Effector memory CD8-positive, alpha-beta T cell (primary cell): ENCODE measurements at regions not wholly inside any gene's neighbourhood (a gene's known extent, or its start where the extent isn't known, plus 50 kb on each side); places are given as distances from the start of the nearest gene placed in this dataset.
A peak's percentile ranks its signal among the peaks of the same experiment; 100 is the strongest.

Source experiments
- ATAC-seq: fragments of 150-1000 bp; cut with Tn5 transposase; replicated peaks from 2 replicates; pipeline ENCODE4 v1.10.0; 2021; ENCODE audit warnings: mild to moderate bottlenecking, moderate library complexity
- DNase-seq, 3 experiments: peaks; one replicate each; pipeline ENCODE4 v3.0.0; 2021
- H3K27ac Mint-ChIP-seq, 2 donors: one replicate each; pipeline ENCODE4 v1.8.0; 2022; ENCODE audit warnings: mild to moderate bottlenecking in 2 of 2, mixed read lengths in 2 of 2, moderate library complexity in 2 of 2
- H3K27me3 Mint-ChIP-seq, 2 donors: one replicate each; pipeline ENCODE4 v1.8.0; 2022; ENCODE audit warnings: mixed read lengths in 2 of 2
- H3K36me3 Mint-ChIP-seq: one replicate; pipeline ENCODE4 v1.8.0; 2022; ENCODE audit warnings: mild to moderate bottlenecking, moderate library complexity, mixed read lengths; ENCODE audit not compliant: insufficient read depth
- H3K4me1 Mint-ChIP-seq, 2 donors: one replicate each; pipeline ENCODE4 v1.8.0; 2022; ENCODE audit warnings: low read depth in 2 of 2, mixed read lengths in 2 of 2
- H3K4me3 Mint-ChIP-seq, 2 donors: one replicate each; pipeline ENCODE4 v1.8.0; 2022; ENCODE audit warnings: mild to moderate bottlenecking in 2 of 2, mixed read lengths in 2 of 2, moderate library complexity in 2 of 2
- H3K9me3 Mint-ChIP-seq, 2 donors: one replicate each; pipeline ENCODE4 v1.8.0; 2022; ENCODE audit warnings: mixed read lengths in 2 of 2

- H3K9me3 Mint-ChIP-seq: no peaks in the 10 kb centered on the region
- no peak overlapping the region for H3K4me3 Mint-ChIP-seq
- peaks cover 4 to 14% of the 10 kb centered on the region in 2 donors for H3K4me1 Mint-ChIP-seq
- DNase-seq (no peak), ATAC-seq (no peak)
- no peaks in the 10 kb centered on the region for H3K36me3 Mint-ChIP-seq
- H3K27ac Mint-ChIP-seq: no peak overlapping the region
- peaks cover 18 to 19% of the 10 kb centered on the region in 2 donors for H3K27me3 Mint-ChIP-seq
Observed at GRCh38 chr2:239750045-239750835, 274.9 kb downstream of the NDUFA10 start.

DNA sequence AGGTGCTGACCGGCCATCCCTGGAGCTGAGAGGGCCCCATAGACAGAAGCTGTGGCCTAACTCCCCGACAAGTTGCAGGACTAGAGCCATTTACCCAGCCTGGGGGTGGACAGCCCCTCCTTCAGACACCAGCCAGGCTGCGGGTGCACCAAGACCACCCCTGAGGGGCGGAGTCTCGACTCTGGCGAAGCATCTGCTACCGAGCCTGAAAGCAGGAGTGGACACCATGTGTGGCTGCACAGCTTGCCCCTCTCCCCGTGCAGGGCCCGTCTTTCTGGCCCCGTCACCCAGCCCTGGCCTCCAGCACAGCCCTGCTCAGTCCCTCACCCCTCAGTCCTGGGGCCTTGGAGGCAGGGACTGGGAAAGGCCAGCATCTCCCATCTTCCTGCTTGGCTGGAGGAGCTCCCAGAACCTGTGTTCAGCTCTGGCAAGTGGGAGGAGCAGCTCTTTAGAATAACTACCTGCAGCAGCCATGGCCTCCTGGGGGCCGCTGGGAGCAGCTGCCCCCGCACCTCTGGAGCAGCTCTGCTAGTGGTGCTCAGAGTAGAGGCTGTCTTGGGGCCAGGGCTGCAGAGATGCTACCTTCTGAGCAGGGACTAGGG, 275.8 kb downstream of the NDUFA10 start:
- no peak for DNase-seq

DNA sequence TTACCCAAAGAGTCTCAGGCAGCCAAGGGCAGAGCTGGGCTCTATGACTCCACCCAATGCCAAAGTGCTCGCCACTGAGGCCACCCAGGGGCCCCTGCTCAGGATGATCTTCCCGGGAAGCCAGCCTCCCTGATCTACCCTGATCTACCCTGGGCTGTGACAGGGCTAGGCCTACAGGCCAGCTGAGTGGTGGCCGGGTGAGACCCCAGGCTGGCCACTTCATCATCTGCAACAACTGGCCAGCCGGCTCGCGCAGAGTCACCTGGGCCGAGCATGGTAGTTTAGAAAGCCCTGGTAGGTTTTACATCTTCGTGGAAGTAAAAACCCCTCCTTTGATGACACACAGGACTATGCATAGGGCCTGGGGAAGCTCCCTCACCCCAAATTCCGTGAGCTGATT, 276.3 kb downstream of the NDUFA10 start:
- H3K27me3 Mint-ChIP-seq: peaks cover 8 to 17% of the 10 kb centered on the region in 2 donors
- ATAC-seq (no peak), DNase-seq (no peak)
- no peaks in the 10 kb centered on the region for H3K36me3 Mint-ChIP-seq
- no peaks in the 10 kb centered on the region for H3K9me3 Mint-ChIP-seq
- H3K27ac Mint-ChIP-seq: peak overlapping the region in 1 of 2 donors; percentile 42
- peaks cover 4 to 14% of the 10 kb centered on the region in 2 donors for H3K4me1 Mint-ChIP-seq
- H3K4me3 Mint-ChIP-seq: no peak overlapping the region

More for the DNA sequence above, 275.8 kb downstream of the NDUFA10 start:
- H3K4me1 Mint-ChIP-seq: peaks cover 4 to 14% of the 10 kb centered on the region in 2 donors
- H3K9me3 Mint-ChIP-seq: no peaks in the 10 kb centered on the region
- peaks cover 11 to 20% of the 10 kb centered on the region in 2 donors for H3K27me3 Mint-ChIP-seq
- no peak for ATAC-seq
- no peaks in the 10 kb centered on the region for H3K36me3 Mint-ChIP-seq
- no peak overlapping the region for H3K4me3 Mint-ChIP-seq
- no peak overlapping the region for H3K27ac Mint-ChIP-seq

DNA sequence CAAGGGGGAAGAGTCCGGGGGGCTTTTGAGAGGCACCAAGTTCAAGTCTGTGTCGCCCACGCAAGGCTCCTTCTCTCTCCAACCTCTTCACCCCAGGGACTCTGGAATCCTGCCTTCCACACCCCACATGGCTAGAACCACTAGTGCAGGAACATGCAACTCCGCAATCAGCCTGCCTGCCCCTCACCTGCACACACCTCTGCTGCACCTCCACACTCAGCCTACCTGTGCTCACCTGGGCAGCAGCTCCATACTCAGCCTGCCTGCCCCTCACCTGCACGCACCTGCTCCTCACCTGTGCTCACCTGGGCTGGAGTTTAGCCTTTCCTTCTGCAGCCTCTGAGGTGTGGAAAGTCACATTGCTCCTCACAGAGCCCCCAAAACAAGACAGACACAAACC, 277.4 kb downstream of the NDUFA10 start:
- H3K27me3 Mint-ChIP-seq: peaks cover 0 to 9% of the 10 kb centered on the region in 2 donors
- DNase-seq (no peak), ATAC-seq (no peak)
- H3K4me1 Mint-ChIP-seq: peaks cover 4 to 14% of the 10 kb centered on the region in 2 donors
- no peaks in the 10 kb centered on the region for H3K36me3 Mint-ChIP-seq
- peak overlapping the region in 1 of 2 donors; percentile 42 for H3K27ac Mint-ChIP-seq
- H3K4me3 Mint-ChIP-seq: no peak overlapping the region
- no peaks in the 10 kb centered on the region for H3K9me3 Mint-ChIP-seq

DNA sequence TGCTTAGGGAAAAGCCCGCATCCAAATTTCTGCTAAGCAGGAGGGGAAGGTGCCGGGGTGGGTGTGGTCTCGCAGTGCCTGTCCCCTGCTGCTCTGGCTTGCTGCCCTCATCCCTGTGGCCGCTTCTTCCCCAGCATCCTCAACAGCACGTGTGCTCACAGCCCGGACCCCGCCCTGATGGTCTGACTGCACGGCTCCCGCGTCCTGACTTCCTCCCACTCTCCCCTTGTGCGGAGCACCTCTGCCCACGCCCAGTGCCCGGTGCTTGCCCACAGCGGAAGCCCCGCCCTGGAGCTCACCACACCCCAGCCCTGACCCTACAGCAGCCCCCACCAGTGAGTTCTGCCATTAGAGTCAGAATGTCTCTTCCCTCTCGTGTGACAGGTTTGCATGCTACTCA, 277.9 kb downstream of the NDUFA10 start:
- Mint-ChIP-seq H3K36me3 (no peaks in the 10 kb centered on the region), H3K4me3 (no peak overlapping the region), H3K4me1 (peaks cover 4 to 14% of the 10 kb centered on the region in 2 donors), H3K27ac (no peak overlapping the region), H3K9me3 (no peaks in the 10 kb centered on the region), H3K27me3 (peaks cover 0 to 9% of the 10 kb centered on the region in 2 donors)
- no peak for DNase-seq
- no peak for ATAC-seq

- no peak overlapping the region for H3K4me3 Mint-ChIP-seq
- DNase-seq (no peak), ATAC-seq (no peak)
- H3K36me3 Mint-ChIP-seq: no peaks in the 10 kb centered on the region
- no peaks in the 10 kb centered on the region for H3K9me3 Mint-ChIP-seq
- peaks cover 0 to 9% of the 10 kb centered on the region in 2 donors for H3K27me3 Mint-ChIP-seq
- H3K4me1 Mint-ChIP-seq: peaks cover 4 to 12% of the 10 kb centered on the region in 2 donors
- H3K27ac Mint-ChIP-seq: no peak overlapping the region
Observed at GRCh38 chr2:239746559-239747246, 278.4 kb downstream of the NDUFA10 start.

- ATAC-seq: no peak
- no peak overlapping the region for H3K4me3 Mint-ChIP-seq
- H3K27ac Mint-ChIP-seq: no peak overlapping the region
- DNase-seq: no peak
- H3K9me3 Mint-ChIP-seq: no peaks in the 10 kb centered on the region
- H3K36me3 Mint-ChIP-seq: no peaks in the 10 kb centered on the region
- peaks cover 0 to 9% of the 10 kb centered on the region in 2 donors for H3K27me3 Mint-ChIP-seq
- peaks cover 4 to 10% of the 10 kb centered on the region in 2 donors for H3K4me1 Mint-ChIP-seq
Observed at GRCh38 chr2:239745386-239746227, 279.5 kb downstream of the NDUFA10 start.

GRCh38 chr2:239744706-239745340, 280.3 kb downstream of the NDUFA10 start:
- no peak for DNase-seq
- no peak for ATAC-seq
- H3K4me3 Mint-ChIP-seq: no peak overlapping the region
- H3K36me3 Mint-ChIP-seq: no peaks in the 10 kb centered on the region
- peaks cover 4 to 10% of the 10 kb centered on the region in 2 donors for H3K4me1 Mint-ChIP-seq
- H3K9me3 Mint-ChIP-seq: no peaks in the 10 kb centered on the region
- no peak overlapping the region for H3K27ac Mint-ChIP-seq
- H3K27me3 Mint-ChIP-seq: peaks cover 0 to 9% of the 10 kb centered on the region in 2 donors

- DNase-seq (no peak), ATAC-seq (no peak)
- no peaks in the 10 kb centered on the region for H3K36me3 Mint-ChIP-seq
- peaks cover 4 to 9% of the 10 kb centered on the region in 2 donors for H3K4me1 Mint-ChIP-seq
- H3K27me3 Mint-ChIP-seq: peaks cover 0 to 9% of the 10 kb centered on the region in 2 donors
- no peak overlapping the region for H3K27ac Mint-ChIP-seq
- no peak overlapping the region for H3K4me3 Mint-ChIP-seq
- no peaks in the 10 kb centered on the region for H3K9me3 Mint-ChIP-seq
Observed at GRCh38 chr2:239743206-239743605, 281.9 kb downstream of the NDUFA10 start.

DNA sequence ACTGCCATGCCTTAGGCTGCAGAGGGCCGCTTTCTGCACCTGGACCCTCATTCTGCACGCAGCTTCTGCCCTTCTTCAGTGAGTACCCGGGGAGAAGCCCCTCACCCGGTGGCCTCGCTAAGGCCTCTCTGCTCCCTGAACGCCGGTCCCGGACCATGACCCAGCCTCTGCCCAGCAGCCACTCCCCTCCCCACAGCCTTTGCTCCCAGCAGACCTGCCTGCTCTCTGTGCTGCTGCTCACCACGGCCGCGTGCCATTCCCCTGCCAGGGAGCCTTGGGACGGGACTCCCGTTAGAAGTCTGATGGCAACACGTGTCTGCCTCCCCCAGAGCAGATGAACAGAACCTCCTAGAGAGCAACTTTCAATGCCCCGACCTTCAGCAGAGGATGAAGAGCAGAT, 282.8 kb downstream of the NDUFA10 start:
- Mint-ChIP-seq H3K9me3 (no peaks in the 10 kb centered on the region), H3K36me3 (no peaks in the 10 kb centered on the region), H3K27ac (no peak overlapping the region), H3K4me1 (peaks cover 2% of the 10 kb centered on the region in 2 donors), H3K4me3 (no peak overlapping the region), H3K27me3 (peaks cover 0 to 9% of the 10 kb centered on the region in 2 donors)
- DNase-seq (no peak), ATAC-seq (no peak)

- H3K36me3 Mint-ChIP-seq: no peaks in the 10 kb centered on the region
- no peaks in the 10 kb centered on the region for H3K4me1 Mint-ChIP-seq
- no peak for ATAC-seq
- H3K27me3 Mint-ChIP-seq: no peaks in the 10 kb centered on the region
- DNase-seq: no peak
- H3K4me3 Mint-ChIP-seq: no peak overlapping the region
- H3K27ac Mint-ChIP-seq: no peak overlapping the region
- no peaks in the 10 kb centered on the region for H3K9me3 Mint-ChIP-seq
Observed at GRCh38 chr2:239739206-239739605, 285.9 kb downstream of the NDUFA10 start.

DNA sequence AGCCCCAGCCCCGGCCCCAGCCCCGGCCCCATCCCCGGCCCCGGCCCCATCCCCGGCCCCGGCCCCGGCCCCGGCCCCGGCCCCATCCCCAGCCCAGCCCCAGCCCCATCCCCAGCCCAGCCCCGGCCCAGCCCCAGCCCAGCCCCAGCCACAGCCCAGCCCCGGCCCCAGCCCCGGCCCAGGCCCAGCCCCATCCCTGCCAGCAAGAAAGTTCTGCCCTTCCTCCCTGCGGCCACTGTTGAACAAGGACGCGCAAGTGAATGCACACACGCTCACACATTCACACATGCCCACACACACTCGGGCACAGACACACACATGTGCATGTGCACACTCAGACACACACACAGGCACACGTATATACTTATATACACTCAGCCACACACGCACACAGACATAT, 287.0 kb downstream of the NDUFA10 start:
- DNase-seq: no peak
- Mint-ChIP-seq H3K27ac (no peak overlapping the region), H3K4me1 (no peaks in the 10 kb centered on the region), H3K36me3 (no peaks in the 10 kb centered on the region), H3K4me3 (no peak overlapping the region), H3K27me3 (no peaks in the 10 kb centered on the region), H3K9me3 (no peaks in the 10 kb centered on the region)
- ATAC-seq: no peak

DNA sequence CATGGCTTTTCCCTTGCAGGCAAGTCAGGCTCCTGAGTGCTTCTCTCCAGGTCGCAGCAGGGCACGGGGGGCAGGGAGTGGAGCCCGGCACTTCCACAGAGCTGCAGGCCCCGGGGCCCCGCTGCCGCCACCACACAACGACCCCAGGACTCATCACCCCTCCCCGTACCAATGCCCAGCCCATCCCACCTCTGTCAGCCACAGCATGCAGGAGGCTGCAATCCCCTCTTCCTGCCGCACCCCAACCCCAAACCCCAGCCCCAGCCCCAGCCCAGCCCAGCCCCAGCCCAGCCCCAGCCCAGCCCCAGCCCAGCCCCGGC, 288.0 kb downstream of the NDUFA10 start:
- no peaks in the 10 kb centered on the region for H3K9me3 Mint-ChIP-seq
- no peak overlapping the region for H3K4me3 Mint-ChIP-seq
- no peaks in the 10 kb centered on the region for H3K36me3 Mint-ChIP-seq
- H3K4me1 Mint-ChIP-seq: peaks cover 0 to 3% of the 10 kb centered on the region in 2 donors
- peaks cover 8 to 9% of the 10 kb centered on the region in 2 donors for H3K27me3 Mint-ChIP-seq
- ATAC-seq: no peak
- DNase-seq: no peak
- no peak overlapping the region for H3K27ac Mint-ChIP-seq
